ENCODE measurements at regions not wholly inside any gene's neighbourhood (a gene's known extent, or its start where the extent isn't known, plus 50 kb on each side); places are given as distances from the start of the nearest gene placed in this dataset.

GRCh38 chr9:75457474-75458011 lies 369.2 kb downstream of the OSTF1 start:
- TF ChIP-seq USF1 (IDR thresholded peaks at IDR 0.05) (no peak), NFIC (IDR thresholded peaks at IDR 0.05) (no peak)

Data from Ishikawa (cell line).